ENCODE measurements at regions not wholly inside any gene's neighbourhood (a gene's known extent, or its start where the extent isn't known, plus 50 kb on each side); places are given as distances from the start of the nearest gene placed in this dataset.

- no peak for TF ChIP-seq CTCF (IDR thresholded peaks at IDR 0.05 in 8 of 11, conservative IDR thresholded peaks at IDR 0.05 in 3 of 11)
- TF ChIP-seq POLR2AphosphoS5 (IDR thresholded peaks at IDR 0.05) = no peak
- no peak for TF ChIP-seq POLR2A (IDR thresholded peaks at IDR 0.05)
Observed at GRCh38 chr6:27851440-27851839, 60.8 kb downstream of the OR2B2 start.
